ENCODE measurements at regions not wholly inside any gene's neighbourhood (a gene's known extent, or its start where the extent isn't known, plus 50 kb on each side); places are given as distances from the start of the nearest gene placed in this dataset.

GRCh38 chr9:2395814-2396612, 225.6 kb upstream of the VLDLR start:
- TF ChIP-seq SCRT2 (tag by site-specific recombination; IDR thresholded peaks at IDR 0.05) = no peak
- no peak for TF ChIP-seq ZNF10 (tag by site-specific recombination; IDR thresholded peaks at IDR 0.05)
- no peak for TF ChIP-seq CTCF (tag by site-specific recombination; IDR thresholded peaks at IDR 0.05)
- TF ChIP-seq ATF2 (tag by site-specific recombination; IDR thresholded peaks at IDR 0.05; ENCODE audit: low read depth) = no peak
